SH-SY5Y (cell line): ENCODE measurements at regions not wholly inside any gene's neighbourhood (a gene's known extent, or its start where the extent isn't known, plus 50 kb on each side); places are given as distances from the start of the nearest gene placed in this dataset.

Experiments
- GATA2 ChIP-seq: IDR thresholded peaks from 2 replicates; pipeline ENCODE4 v1.6.1; 2011; ENCODE audit warnings: mild to moderate bottlenecking, low read depth, low read length
- GATA3 ChIP-seq: IDR thresholded peaks from 2 replicates; pipeline ENCODE4 v1.6.1; 2011; ENCODE audit warnings: low read depth, mild to moderate bottlenecking, low read length, moderate library complexity

GRCh38 chr7:119957335-119957734 lies 315.6 kb upstream of the KCND2 start:
- no peak for TF ChIP-seq GATA3
- no peak for TF ChIP-seq GATA2

GRCh38 chr7:119959811-119960210 lies 313.2 kb upstream of the KCND2 start:
- TF ChIP-seq GATA3 (no peak), GATA2 (no peak)

GRCh38 chr7:119963654-119964053 lies 309.3 kb upstream of the KCND2 start:
- TF ChIP-seq GATA3 = no peak
- TF ChIP-seq GATA2 = no peak

- TF ChIP-seq GATA3 = no peak
- TF ChIP-seq GATA2 = no peak
Observed at GRCh38 chr7:119964065-119964464, 308.9 kb upstream of the KCND2 start.

- TF ChIP-seq GATA3 = no peak
- no peak for TF ChIP-seq GATA2
Observed at GRCh38 chr7:119964788-119965542, 308.0 kb upstream of the KCND2 start.

- no peak for TF ChIP-seq GATA3
- no peak for TF ChIP-seq GATA2
Observed at GRCh38 chr7:119967221-119967620, 305.8 kb upstream of the KCND2 start.

- TF ChIP-seq GATA3 (no peak), GATA2 (no peak)
Observed at GRCh38 chr7:119969054-119969453, 303.9 kb upstream of the KCND2 start.

- TF ChIP-seq GATA2 (no peak), GATA3 (no peak)
Observed at GRCh38 chr7:119969763-119970162, 303.2 kb upstream of the KCND2 start.

GRCh38 chr7:119974972-119975371 lies 298.0 kb upstream of the KCND2 start:
- TF ChIP-seq GATA2 (no peak), GATA3 (no peak)

- TF ChIP-seq GATA2 = no peak
Observed at GRCh38 chr7:119982884-119983283, 290.1 kb upstream of the KCND2 start.

GRCh38 chr7:119983468-119983867 lies 289.5 kb upstream of the KCND2 start:
- TF ChIP-seq GATA3 (no peak), GATA2 (no peak)

GRCh38 chr7:119984247-119984646 lies 288.7 kb upstream of the KCND2 start:
- TF ChIP-seq GATA2 (no peak), GATA3 (no peak)

- TF ChIP-seq GATA2 = no peak
- TF ChIP-seq GATA3 = no peak
Observed at GRCh38 chr7:119988401-119988800, 284.6 kb upstream of the KCND2 start.

- TF ChIP-seq GATA3 (no peak), GATA2 (no peak)
Observed at GRCh38 chr7:119994928-119995327, 278.0 kb upstream of the KCND2 start.

- TF ChIP-seq GATA3 (no peak), GATA2 (no peak)
Observed at GRCh38 chr7:119996634-119997033, 276.3 kb upstream of the KCND2 start.

- TF ChIP-seq GATA2 = no peak
- TF ChIP-seq GATA3 = no peak
Observed at GRCh38 chr7:119999738-120000475, 273.1 kb upstream of the KCND2 start.
